Mesendoderm (in vitro differentiated cells): ENCODE measurements at regions not wholly inside any gene's neighbourhood (a gene's known extent, or its start where the extent isn't known, plus 50 kb on each side); places are given as distances from the start of the nearest gene placed in this dataset.

Experiments used
- DNase-seq: peaks from one replicate; pipeline ENCODE4 v3.0.0; 2013
- H2AK5ac ChIP-seq: 2 replicates; pipeline ENCODE4 v1.6.1; 2013; ENCODE audit warnings: low read length, inconsistent platforms
- H2BK120ac ChIP-seq: 2 replicates; pipeline ENCODE4 v1.6.1; 2013; ENCODE audit warnings: low read depth, mild to moderate bottlenecking, low read length, moderate library complexity, mixed read lengths
- H2BK15ac ChIP-seq: replicated peaks from 2 replicates; pipeline ENCODE4 v1.6.1; 2013; ENCODE audit warnings: low read depth, mild to moderate bottlenecking, moderate library complexity
- H2BK5ac ChIP-seq: 2 replicates; pipeline ENCODE4 v1.6.1; 2013; ENCODE audit warnings: low read length, inconsistent platforms
- H3K18ac ChIP-seq: 2 replicates; pipeline ENCODE4 v1.6.1; 2013; ENCODE audit warnings: mild to moderate bottlenecking, low read length, mixed read lengths
- H3K23ac ChIP-seq: one replicate; pipeline ENCODE4 v1.6.1; 2013; ENCODE audit warnings: low read length
- H3K27ac ChIP-seq: 2 replicates; pipeline ENCODE4 v1.5.1; 2013; ENCODE audit warnings: low read depth, mild to moderate bottlenecking, inconsistent platforms, low read length, moderate library complexity
- H3K27me3 ChIP-seq: 2 replicates; pipeline ENCODE4 v1.6.1; 2013; ENCODE audit warnings: low read length, control low read depth, mild to moderate bottlenecking, inconsistent platforms; ENCODE audit not compliant: insufficient read depth, poor library complexity
- H3K36me3 ChIP-seq: 2 replicates; pipeline ENCODE4 v1.6.1; 2013; ENCODE audit warnings: low read length, inconsistent platforms; ENCODE audit not compliant: control insufficient read depth, insufficient read depth
- H3K4ac ChIP-seq: one replicate; pipeline ENCODE4 v1.6.1; 2013; ENCODE audit warnings: low read depth, mild to moderate bottlenecking, low read length, moderate library complexity
- H3K4me1 ChIP-seq: 2 replicates; pipeline ENCODE4 v1.6.1; 2013; ENCODE audit warnings: low read depth, low read length, inconsistent platforms; ENCODE audit not compliant: control insufficient read depth
- H3K4me2 ChIP-seq: 2 replicates; pipeline ENCODE4 v1.6.1; 2013; ENCODE audit warnings: low read length
- H3K4me3 ChIP-seq: 2 replicates; pipeline ENCODE4 v1.5.1; 2013; ENCODE audit warnings: mild to moderate bottlenecking, low read length
- H3K56ac ChIP-seq: one replicate; pipeline ENCODE4 v1.6.1; 2013; ENCODE audit warnings: low read length
- H3K79me1 ChIP-seq: 2 replicates; pipeline ENCODE4 v1.6.1; 2013; ENCODE audit warnings: low read length, inconsistent platforms
- H3K79me2 ChIP-seq: 2 replicates; pipeline ENCODE4 v1.6.1; 2013; ENCODE audit warnings: mild to moderate bottlenecking, low read length; ENCODE audit not compliant: control insufficient read depth, insufficient read depth
- H3K9ac ChIP-seq: 2 replicates; pipeline ENCODE4 v1.6.1; 2013; ENCODE audit warnings: low read length, inconsistent platforms
- H4K5ac ChIP-seq: one replicate; pipeline ENCODE4 v1.6.1; 2013; ENCODE audit warnings: low read length
- H4K8ac ChIP-seq: one replicate; pipeline ENCODE4 v1.6.1; 2013; ENCODE audit warnings: low read depth, mild to moderate bottlenecking, control low read depth, low read length, moderate library complexity
- WGBS: extraction: QIAGEN DNeasy Blood & Tissue Kit; methylation state at CpG from one replicate; pipeline ENCODE4 v1.1.7; 2013; ENCODE audit warnings: low lambda C conversion rate, missing lambda C conversion rate; ENCODE audit not compliant: insufficient coverage; ENCODE audit errors: extremely low coverage; 5-methylcytosine and 5-hydroxymethylcytosine counted together

DNA sequence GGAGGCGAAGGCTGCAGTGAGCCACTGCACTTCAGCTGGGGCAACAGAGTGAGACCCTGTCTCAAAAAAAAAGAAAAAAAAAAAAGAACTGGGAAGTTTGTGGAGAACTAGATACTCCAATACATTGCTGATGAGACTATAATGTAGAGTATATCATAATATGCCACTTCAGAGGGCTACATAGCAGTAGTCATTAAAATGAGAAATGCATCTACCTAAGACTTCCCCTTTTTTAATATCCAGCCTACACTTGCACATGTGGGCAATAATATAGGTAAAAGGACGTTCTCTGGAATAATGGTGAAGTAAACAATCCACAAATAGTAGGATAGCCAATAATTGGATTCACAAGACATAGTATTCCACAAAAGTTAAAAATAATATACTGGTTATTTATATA lies 311.0 kb downstream of the HLX start:
- H4K5ac ChIP-seq, result no peak overlapping the region
- no CpG with 5 or more reads among the region's 2 CpGs for WGBS
- H3K23ac ChIP-seq, result no peak overlapping the region
- no peak overlapping the region for H2BK15ac ChIP-seq
- no peak overlapping the region for H3K4me2 ChIP-seq
- H3K27ac ChIP-seq, result no peak overlapping the region
- no peak overlapping the region for H3K4ac ChIP-seq
- H3K4me3 ChIP-seq, result no peak overlapping the region
- H2AK5ac ChIP-seq, result no peak overlapping the region
- H3K79me1 ChIP-seq, result no peaks in the 10 kb centered on the region
- no peak for DNase-seq
- no peaks in the 10 kb centered on the region for H3K79me2 ChIP-seq
- H2BK120ac ChIP-seq, result no peak overlapping the region
- no peak overlapping the region for H3K56ac ChIP-seq
- no peak overlapping the region for H2BK5ac ChIP-seq
- H3K18ac ChIP-seq, result no peak overlapping the region
- H3K27me3 ChIP-seq, result no peaks in the 10 kb centered on the region
- H3K9ac ChIP-seq, result no peak overlapping the region
- no peaks in the 10 kb centered on the region for H3K36me3 ChIP-seq
- no peak overlapping the region for H4K8ac ChIP-seq
- no peaks in the 10 kb centered on the region for H3K4me1 ChIP-seq

DNA sequence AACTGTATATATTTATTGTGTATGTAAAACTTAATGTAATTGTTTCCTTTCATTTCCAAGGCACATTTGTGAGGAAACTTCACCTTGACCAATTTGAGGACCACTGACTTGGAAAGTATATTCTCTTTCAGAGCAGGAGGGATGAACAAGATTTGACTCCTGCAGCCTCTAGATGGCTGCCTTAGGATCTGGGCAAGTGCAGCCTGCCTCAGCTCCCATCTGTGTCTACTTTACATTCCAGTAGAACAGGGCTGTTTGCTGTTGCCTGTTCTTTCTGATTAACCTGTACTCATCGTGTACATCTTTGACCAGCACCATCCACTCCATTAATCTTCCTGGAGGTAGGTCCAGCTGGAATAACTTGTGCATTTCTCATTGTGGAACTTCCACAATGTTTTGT lies 312.8 kb downstream of the HLX start:
- H3K4me3 ChIP-seq, result no peak overlapping the region
- no peak overlapping the region for H3K4ac ChIP-seq
- H3K23ac ChIP-seq, result no peak overlapping the region
- H3K79me2 ChIP-seq, result no peaks in the 10 kb centered on the region
- H2BK5ac ChIP-seq, result no peak overlapping the region
- no peak overlapping the region for H3K4me2 ChIP-seq
- H3K79me1 ChIP-seq, result no peaks in the 10 kb centered on the region
- no CpG with 5 or more reads among the region's 1 CpG for WGBS
- no peak overlapping the region for H4K5ac ChIP-seq
- no peak overlapping the region for H2BK15ac ChIP-seq
- no peaks in the 10 kb centered on the region for H3K4me1 ChIP-seq
- H3K18ac ChIP-seq, result no peak overlapping the region
- no peak overlapping the region for H4K8ac ChIP-seq
- no peaks in the 10 kb centered on the region for H3K27me3 ChIP-seq
- no peak overlapping the region for H3K9ac ChIP-seq
- DNase-seq, result no peak
- H2AK5ac ChIP-seq, result no peak overlapping the region
- H2BK120ac ChIP-seq, result no peak overlapping the region
- H3K56ac ChIP-seq, result no peak overlapping the region
- no peaks in the 10 kb centered on the region for H3K36me3 ChIP-seq
- no peak overlapping the region for H3K27ac ChIP-seq

DNA sequence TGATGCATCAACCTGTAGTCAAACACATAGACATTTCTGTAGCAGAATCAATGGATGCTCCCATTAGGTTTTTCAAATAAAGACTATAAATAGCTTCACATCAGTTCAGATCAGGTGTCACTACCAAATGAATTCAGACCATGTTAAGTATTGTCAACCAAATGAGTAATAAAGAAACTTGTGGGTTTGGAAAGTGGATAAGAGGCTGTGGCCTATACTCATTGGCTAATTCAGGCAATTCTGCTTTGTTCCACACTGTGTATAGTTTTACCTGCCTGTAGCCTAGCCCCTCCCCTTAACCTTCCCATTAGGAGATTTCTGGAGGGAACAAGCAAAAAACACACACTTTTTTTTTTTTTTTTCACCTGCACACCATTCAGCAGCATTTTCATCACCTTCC lies 321.2 kb downstream of the HLX start:
- Histone ChIP-seq H3K56ac (no peak overlapping the region), H2AK5ac (no peak overlapping the region), H3K4me2 (no peak overlapping the region), H4K8ac (no peak overlapping the region), H3K79me1 (no peaks in the 10 kb centered on the region), H3K27me3 (no peaks in the 10 kb centered on the region), H2BK5ac (no peak overlapping the region), H3K4me3 (no peak overlapping the region), H3K9ac (no peak overlapping the region), H3K4ac (no peak overlapping the region), H4K5ac (no peak overlapping the region), H3K27ac (no peak overlapping the region), H3K4me1 (no peaks in the 10 kb centered on the region), H3K23ac (no peak overlapping the region), H3K36me3 (no peaks in the 10 kb centered on the region), H2BK120ac (no peak overlapping the region), H3K18ac (no peak overlapping the region), H2BK15ac (no peak overlapping the region), H3K79me2 (no peaks in the 10 kb centered on the region)
- no peak for DNase-seq

DNA sequence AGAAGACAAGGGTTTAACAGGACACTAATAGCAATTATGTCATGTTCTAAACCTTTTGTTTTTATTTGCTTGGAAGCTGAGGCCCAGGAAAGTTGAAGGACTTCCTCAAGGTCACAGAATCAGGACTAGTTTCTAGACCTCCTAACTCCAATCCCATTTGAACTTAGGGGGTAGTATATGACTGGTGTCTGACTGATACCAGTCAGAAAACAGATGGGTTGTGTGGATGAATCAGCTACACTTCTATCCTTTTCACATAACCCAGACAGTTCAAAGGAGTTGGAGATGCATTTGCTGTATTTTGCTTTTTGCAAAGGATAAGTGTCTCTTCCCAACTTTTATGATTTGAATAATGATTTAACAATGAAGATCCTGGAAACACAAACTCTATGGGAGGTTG lies 322.5 kb downstream of the HLX start:
- H3K36me3 ChIP-seq, result no peaks in the 10 kb centered on the region
- H2BK120ac ChIP-seq, result no peak overlapping the region
- no peaks in the 10 kb centered on the region for H3K4me1 ChIP-seq
- no peaks in the 10 kb centered on the region for H3K27me3 ChIP-seq
- no peak overlapping the region for H3K18ac ChIP-seq
- no peak overlapping the region for H3K23ac ChIP-seq
- H3K79me2 ChIP-seq, result no peaks in the 10 kb centered on the region
- no peak overlapping the region for H2AK5ac ChIP-seq
- no peak overlapping the region for H3K4me2 ChIP-seq
- no peak overlapping the region for H2BK15ac ChIP-seq
- no peak overlapping the region for H4K5ac ChIP-seq
- H4K8ac ChIP-seq, result no peak overlapping the region
- H3K56ac ChIP-seq, result no peak overlapping the region
- H3K4ac ChIP-seq, result no peak overlapping the region
- H2BK5ac ChIP-seq, result no peak overlapping the region
- H3K27ac ChIP-seq, result no peak overlapping the region
- H3K4me3 ChIP-seq, result no peak overlapping the region
- no peaks in the 10 kb centered on the region for H3K79me1 ChIP-seq
- H3K9ac ChIP-seq, result no peak overlapping the region
- no peak for DNase-seq

GRCh38 chr1:221203224-221204054 lies 324.2 kb downstream of the HLX start:
- H3K18ac ChIP-seq, result no peak overlapping the region

More at GRCh38 chr1:221203224-221204054, 324.2 kb downstream of the HLX start:
- Histone ChIP-seq H3K27ac (no peak overlapping the region), H3K4me1 (no peaks in the 10 kb centered on the region), H2BK15ac (no peak overlapping the region), H3K36me3 (no peaks in the 10 kb centered on the region), H3K79me1 (no peaks in the 10 kb centered on the region), H3K23ac (no peak overlapping the region), H3K4me3 (no peak overlapping the region), H4K8ac (no peak overlapping the region), H2AK5ac (no peak overlapping the region), H3K4ac (no peak overlapping the region), H4K5ac (no peak overlapping the region), H2BK5ac (no peak overlapping the region), H2BK120ac (no peak overlapping the region), H3K79me2 (no peaks in the 10 kb centered on the region), H3K9ac (no peak overlapping the region), H3K56ac (no peak overlapping the region), H3K4me2 (no peak overlapping the region), H3K27me3 (no peaks in the 10 kb centered on the region)
- WGBS, result no CpG with 5 or more reads among the region's 3 CpGs
- DNase-seq, result peak; percentile 83
